Ishikawa (cell line): ENCODE measurements at regions not wholly inside any gene's neighbourhood (a gene's known extent, or its start where the extent isn't known, plus 50 kb on each side); places are given as distances from the start of the nearest gene placed in this dataset.

ENCODE experiments used
- CEBPB ChIP-seq: IDR thresholded peaks from 2 replicates; pipeline ENCODE4 v1.6.1; 2012
- CREB1 ChIP-seq: IDR thresholded peaks from 2 replicates; pipeline ENCODE4 v1.6.1; 2012; ENCODE audit warnings: low read depth
- EGR1 ChIP-seq: IDR thresholded peaks from 2 replicates; pipeline ENCODE4 v1.6.1; 2012
- EP300 ChIP-seq: IDR thresholded peaks from 2 replicates; pipeline ENCODE4 v1.6.1; 2012; ENCODE audit warnings: borderline replicate concordance
- FOXM1 ChIP-seq: IDR thresholded peaks from 2 replicates; pipeline ENCODE4 v1.6.1; 2012; ENCODE audit warnings: low read depth, borderline replicate concordance
- NFIC ChIP-seq: IDR thresholded peaks from 2 replicates; pipeline ENCODE4 v1.6.1; 2012
- RAD21 ChIP-seq: IDR thresholded peaks from 2 replicates; pipeline ENCODE4 v1.6.1; 2012; ENCODE audit warnings: low read depth
- TAF1 ChIP-seq: IDR thresholded peaks from 2 replicates; pipeline ENCODE4 v1.6.1; 2012; ENCODE audit warnings: low read depth, mild to moderate bottlenecking
- TCF12 ChIP-seq: IDR thresholded peaks from 2 replicates; pipeline ENCODE4 v1.6.1; 2012; ENCODE audit warnings: low read depth
- TEAD4 ChIP-seq: IDR thresholded peaks from 2 replicates; pipeline ENCODE4 v1.6.1; 2012
- YY1 ChIP-seq: IDR thresholded peaks from 2 replicates; pipeline ENCODE4 v1.6.1; 2012; ENCODE audit warnings: low read depth
- ZBTB7A ChIP-seq: IDR thresholded peaks from 2 replicates; pipeline ENCODE4 v1.6.1; 2012; ENCODE audit warnings: low read depth
- TF ChIP-seq, protein P1 (sequence below): IDR thresholded peaks from 2 replicates; pipeline ENCODE4 v1.6.1; 2012; ENCODE audit warnings: low read depth, mild to moderate bottlenecking
- TF ChIP-seq, protein P2 (sequence below): IDR thresholded peaks from 2 replicates; pipeline ENCODE4 v1.6.1; 2012
- TF ChIP-seq, protein P3 (sequence below): IDR thresholded peaks from 2 replicates; pipeline ENCODE4 v1.6.1; 2012

DNA sequence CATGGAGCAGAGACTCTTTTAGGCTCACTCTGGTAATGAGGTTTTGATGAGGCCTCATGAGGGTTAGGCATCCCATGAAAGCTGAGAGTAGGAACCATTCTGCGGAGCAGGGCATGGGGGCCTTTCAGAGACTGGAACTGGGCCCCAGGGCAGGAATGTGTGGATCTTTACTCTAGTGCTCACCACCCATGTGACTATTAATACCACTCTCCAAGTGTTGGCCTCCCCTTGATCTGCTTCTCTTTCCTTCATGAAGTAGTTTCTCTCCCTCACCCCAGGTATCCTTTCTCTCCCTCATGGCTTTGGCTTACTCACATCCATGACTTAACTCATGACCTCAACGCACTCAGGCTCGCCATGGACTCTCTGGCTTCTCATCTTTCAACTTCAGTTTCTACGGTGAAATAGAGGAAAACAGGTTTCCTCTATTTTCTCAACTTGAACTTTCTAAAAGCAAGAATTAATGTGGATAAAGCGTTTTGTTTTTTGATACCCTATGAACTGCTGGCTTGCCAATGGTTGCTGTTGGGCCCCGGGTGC lies 50.5 kb upstream of the GADD45A start:
- TF ChIP-seq, protein P1, sequence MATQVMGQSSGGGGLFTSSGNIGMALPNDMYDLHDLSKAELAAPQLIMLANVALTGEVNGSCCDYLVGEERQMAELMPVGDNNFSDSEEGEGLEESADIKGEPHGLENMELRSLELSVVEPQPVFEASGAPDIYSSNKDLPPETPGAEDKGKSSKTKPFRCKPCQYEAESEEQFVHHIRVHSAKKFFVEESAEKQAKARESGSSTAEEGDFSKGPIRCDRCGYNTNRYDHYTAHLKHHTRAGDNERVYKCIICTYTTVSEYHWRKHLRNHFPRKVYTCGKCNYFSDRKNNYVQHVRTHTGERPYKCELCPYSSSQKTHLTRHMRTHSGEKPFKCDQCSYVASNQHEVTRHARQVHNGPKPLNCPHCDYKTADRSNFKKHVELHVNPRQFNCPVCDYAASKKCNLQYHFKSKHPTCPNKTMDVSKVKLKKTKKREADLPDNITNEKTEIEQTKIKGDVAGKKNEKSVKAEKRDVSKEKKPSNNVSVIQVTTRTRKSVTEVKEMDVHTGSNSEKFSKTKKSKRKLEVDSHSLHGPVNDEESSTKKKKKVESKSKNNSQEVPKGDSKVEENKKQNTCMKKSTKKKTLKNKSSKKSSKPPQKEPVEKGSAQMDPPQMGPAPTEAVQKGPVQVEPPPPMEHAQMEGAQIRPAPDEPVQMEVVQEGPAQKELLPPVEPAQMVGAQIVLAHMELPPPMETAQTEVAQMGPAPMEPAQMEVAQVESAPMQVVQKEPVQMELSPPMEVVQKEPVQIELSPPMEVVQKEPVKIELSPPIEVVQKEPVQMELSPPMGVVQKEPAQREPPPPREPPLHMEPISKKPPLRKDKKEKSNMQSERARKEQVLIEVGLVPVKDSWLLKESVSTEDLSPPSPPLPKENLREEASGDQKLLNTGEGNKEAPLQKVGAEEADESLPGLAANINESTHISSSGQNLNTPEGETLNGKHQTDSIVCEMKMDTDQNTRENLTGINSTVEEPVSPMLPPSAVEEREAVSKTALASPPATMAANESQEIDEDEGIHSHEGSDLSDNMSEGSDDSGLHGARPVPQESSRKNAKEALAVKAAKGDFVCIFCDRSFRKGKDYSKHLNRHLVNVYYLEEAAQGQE, result no peak
- TF ChIP-seq CREB1, result no peak
- no peak for TF ChIP-seq FOXM1
- no peak for TF ChIP-seq NFIC
- no peak for TF ChIP-seq ZBTB7A
- TF ChIP-seq TAF1, result no peak
- no peak for TF ChIP-seq TCF12
- TF ChIP-seq EP300, result no peak
- TF ChIP-seq, protein P2, sequence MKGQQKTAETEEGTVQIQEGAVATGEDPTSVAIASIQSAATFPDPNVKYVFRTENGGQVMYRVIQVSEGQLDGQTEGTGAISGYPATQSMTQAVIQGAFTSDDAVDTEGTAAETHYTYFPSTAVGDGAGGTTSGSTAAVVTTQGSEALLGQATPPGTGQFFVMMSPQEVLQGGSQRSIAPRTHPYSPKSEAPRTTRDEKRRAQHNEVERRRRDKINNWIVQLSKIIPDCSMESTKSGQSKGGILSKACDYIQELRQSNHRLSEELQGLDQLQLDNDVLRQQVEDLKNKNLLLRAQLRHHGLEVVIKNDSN, result no peak
- TF ChIP-seq, protein P3, sequence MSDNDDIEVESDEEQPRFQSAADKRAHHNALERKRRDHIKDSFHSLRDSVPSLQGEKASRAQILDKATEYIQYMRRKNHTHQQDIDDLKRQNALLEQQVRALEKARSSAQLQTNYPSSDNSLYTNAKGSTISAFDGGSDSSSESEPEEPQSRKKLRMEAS, result no peak
- TF ChIP-seq TEAD4, result no peak
- no peak for TF ChIP-seq YY1
- no peak for TF ChIP-seq RAD21
- no peak for TF ChIP-seq EGR1
- no peak for TF ChIP-seq CEBPB

DNA sequence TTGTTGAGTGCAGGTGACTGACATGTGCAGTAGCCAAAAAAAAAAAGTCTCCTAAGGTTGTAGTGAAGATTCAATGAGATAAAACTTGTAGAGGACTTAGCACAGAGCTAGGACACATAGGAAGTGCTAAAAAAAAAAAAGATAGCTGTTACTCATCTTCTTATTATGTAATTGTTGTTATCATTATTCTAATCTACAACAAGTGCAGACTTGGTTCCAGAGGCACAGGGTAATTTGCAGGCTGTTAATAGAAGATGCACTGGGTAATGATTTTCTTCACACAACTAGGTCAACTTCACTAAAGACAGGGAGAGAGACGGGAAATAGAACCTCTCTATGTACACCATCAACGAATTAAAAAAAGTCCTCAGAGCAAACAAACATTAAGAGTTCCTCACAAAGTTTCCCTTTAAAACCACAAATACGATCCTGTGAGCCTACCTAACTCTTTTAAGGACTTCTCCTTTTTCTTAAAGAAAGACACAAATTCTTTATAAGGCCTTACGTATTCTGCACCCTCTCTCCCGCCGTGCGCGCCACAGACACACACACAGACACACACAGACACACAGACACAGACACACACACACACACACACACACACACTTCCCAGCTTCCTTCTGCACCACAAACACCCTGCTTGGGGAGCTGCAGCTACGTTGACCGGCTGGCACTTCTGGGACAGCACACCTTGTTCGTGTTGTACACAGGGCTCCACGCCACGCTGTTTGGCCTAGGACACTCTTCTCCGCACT lies 49.8 kb upstream of the GADD45A start:
- TF ChIP-seq TAF1, result no peak
- no peak for TF ChIP-seq FOXM1
- TF ChIP-seq, protein P3, result no peak
- no peak for TF ChIP-seq YY1
- no peak for TF ChIP-seq ZBTB7A
- no peak for TF ChIP-seq EGR1
- TF ChIP-seq EP300, result no peak
- no peak for TF ChIP-seq CREB1
- no peak for TF ChIP-seq NFIC
- TF ChIP-seq RAD21, result no peak
- TF ChIP-seq TEAD4, result no peak
- no peak for TF ChIP-seq CEBPB
- TF ChIP-seq TCF12, result no peak
- TF ChIP-seq, protein P2, result no peak
- TF ChIP-seq, protein P1, result no peak
